NT2/D1 (cell line): ENCODE measurements at regions not wholly inside any gene's neighbourhood (a gene's known extent, or its start where the extent isn't known, plus 50 kb on each side); places are given as distances from the start of the nearest gene placed in this dataset.
"Not testable (repeated sequence)": the region's sequence is repeated elsewhere in the genome, so short reads cannot be mapped to it uniquely, and the experiment has no call there.

Experiments used
- SUZ12 ChIP-seq: IDR thresholded peaks from 2 replicates; pipeline ENCODE4 v1.6.1; 2011; ENCODE audit not compliant: insufficient read length, insufficient read depth; ENCODE audit errors: extremely low read depth
- YY1 ChIP-seq: IDR thresholded peaks from 2 replicates; pipeline ENCODE4 v1.6.1; 2011; ENCODE audit not compliant: insufficient read length, insufficient read depth
- ZNF274 ChIP-seq: IDR thresholded peaks from 2 replicates; pipeline ENCODE4 v1.6.1; 2011; ENCODE audit warnings: mild to moderate bottlenecking, low read depth, low read length

DNA sequence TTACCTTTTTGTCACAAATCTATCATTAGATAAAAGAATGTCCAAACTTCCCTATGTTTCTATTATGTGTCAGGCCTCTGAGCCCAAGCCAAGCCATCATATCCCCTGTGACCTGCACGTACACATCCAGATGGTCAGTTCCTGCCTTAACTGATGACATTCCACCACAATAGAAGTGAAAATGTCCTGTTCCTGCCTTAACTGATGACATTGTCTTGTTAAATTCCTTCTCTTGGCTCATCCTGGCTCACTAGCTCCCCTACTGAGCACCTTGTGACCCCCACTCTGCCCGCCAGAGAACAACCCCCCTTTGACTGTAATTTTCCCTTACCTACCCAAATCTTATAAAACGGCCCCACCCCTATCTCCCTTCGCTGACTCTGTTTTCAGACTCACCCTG, 249.5 kb downstream of the ZNF608 start:
- TF ChIP-seq YY1, ZNF274, SUZ12: not testable (repeated sequence)
